ENCODE measurements at regions not wholly inside any gene's neighbourhood (a gene's known extent, or its start where the extent isn't known, plus 50 kb on each side); places are given as distances from the start of the nearest gene placed in this dataset.
A peak's percentile ranks its signal among the peaks of the same experiment; 100 is the strongest.

DNA sequence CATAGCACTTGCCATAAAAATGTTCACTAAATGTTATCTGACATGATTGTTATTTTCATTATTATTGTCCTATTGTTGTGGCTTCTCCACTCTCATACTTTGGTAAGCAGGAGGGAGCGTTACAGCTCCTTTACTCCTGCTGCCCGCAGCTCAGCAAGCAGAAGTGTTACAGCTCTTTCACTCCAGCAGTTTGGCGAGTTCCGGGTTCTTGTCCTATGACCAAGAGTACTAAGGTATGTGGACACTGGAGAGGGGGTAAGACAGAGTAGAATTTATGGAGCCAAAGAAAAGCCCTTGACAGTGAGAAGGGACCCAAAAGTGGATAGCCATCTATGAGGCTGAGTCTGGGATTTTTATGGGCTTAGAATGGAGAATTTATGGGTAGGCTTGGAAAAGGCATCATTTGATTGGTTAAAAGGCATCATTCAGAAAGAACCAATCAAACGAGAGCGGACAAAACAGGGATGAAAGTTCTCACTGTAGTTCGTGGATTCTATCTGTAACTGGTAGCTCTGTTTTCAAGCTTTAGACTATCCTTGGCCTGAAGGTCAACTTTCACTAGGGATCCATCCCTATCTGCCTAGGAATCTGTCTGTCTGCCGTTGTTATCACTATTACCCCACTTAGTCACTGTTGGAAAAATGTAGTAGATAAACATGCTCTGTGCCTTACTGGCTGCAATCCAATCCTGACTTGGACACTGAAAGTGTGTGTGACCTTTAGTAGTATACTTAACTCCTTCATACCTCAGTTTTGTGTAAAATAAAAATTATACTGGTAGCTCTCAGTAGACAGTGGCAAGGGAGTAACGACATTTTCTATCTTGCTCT lies 545.6 kb upstream of the LCORL start (continued):
- TF ChIP-seq, protein P1, sequence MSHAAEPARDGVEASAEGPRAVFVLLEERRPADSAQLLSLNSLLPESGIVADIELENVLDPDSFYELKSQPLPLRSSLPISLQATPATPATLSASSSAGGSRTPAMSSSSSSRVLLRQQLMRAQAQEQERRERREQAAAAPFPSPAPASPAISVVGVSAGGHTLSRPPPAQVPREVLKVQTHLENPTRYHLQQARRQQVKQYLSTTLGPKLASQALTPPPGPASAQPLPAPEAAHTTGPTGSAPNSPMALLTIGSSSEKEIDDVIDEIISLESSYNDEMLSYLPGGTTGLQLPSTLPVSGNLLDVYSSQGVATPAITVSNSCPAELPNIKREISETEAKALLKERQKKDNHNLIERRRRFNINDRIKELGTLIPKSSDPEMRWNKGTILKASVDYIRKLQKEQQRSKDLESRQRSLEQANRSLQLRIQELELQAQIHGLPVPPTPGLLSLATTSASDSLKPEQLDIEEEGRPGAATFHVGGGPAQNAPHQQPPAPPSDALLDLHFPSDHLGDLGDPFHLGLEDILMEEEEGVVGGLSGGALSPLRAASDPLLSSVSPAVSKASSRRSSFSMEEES (CRISPR knock-in tag; IDR thresholded peaks at IDR 0.05): no peak
- TF ChIP-seq, protein P2, sequence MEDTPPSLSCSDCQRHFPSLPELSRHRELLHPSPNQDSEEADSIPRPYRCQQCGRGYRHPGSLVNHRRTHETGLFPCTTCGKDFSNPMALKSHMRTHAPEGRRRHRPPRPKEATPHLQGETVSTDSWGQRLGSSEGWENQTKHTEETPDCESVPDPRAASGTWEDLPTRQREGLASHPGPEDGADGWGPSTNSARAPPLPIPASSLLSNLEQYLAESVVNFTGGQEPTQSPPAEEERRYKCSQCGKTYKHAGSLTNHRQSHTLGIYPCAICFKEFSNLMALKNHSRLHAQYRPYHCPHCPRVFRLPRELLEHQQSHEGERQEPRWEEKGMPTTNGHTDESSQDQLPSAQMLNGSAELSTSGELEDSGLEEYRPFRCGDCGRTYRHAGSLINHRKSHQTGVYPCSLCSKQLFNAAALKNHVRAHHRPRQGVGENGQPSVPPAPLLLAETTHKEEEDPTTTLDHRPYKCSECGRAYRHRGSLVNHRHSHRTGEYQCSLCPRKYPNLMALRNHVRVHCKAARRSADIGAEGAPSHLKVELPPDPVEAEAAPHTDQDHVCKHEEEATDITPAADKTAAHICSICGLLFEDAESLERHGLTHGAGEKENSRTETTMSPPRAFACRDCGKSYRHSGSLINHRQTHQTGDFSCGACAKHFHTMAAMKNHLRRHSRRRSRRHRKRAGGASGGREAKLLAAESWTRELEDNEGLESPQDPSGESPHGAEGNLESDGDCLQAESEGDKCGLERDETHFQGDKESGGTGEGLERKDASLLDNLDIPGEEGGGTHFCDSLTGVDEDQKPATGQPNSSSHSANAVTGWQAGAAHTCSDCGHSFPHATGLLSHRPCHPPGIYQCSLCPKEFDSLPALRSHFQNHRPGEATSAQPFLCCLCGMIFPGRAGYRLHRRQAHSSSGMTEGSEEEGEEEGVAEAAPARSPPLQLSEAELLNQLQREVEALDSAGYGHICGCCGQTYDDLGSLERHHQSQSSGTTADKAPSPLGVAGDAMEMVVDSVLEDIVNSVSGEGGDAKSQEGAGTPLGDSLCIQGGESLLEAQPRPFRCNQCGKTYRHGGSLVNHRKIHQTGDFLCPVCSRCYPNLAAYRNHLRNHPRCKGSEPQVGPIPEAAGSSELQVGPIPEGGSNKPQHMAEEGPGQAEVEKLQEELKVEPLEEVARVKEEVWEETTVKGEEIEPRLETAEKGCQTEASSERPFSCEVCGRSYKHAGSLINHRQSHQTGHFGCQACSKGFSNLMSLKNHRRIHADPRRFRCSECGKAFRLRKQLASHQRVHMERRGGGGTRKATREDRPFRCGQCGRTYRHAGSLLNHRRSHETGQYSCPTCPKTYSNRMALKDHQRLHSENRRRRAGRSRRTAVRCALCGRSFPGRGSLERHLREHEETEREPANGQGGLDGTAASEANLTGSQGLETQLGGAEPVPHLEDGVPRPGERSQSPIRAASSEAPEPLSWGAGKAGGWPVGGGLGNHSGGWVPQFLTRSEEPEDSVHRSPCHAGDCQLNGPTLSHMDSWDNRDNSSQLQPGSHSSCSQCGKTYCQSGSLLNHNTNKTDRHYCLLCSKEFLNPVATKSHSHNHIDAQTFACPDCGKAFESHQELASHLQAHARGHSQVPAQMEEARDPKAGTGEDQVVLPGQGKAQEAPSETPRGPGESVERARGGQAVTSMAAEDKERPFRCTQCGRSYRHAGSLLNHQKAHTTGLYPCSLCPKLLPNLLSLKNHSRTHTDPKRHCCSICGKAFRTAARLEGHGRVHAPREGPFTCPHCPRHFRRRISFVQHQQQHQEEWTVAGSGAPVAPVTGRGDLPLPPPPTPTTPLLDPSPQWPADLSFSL (CRISPR knock-in tag; IDR thresholded peaks at IDR 0.05): no peak
- no peak for TF ChIP-seq ZNF629 (CRISPR knock-in tag; conservative IDR thresholded peaks at IDR 0.05)
- TF ChIP-seq NFYC (CRISPR knock-in tag; IDR thresholded peaks at IDR 0.05): peak; percentile 72
- TF ChIP-seq REPIN1 (CRISPR knock-in tag; IDR thresholded peaks at IDR 0.05; ENCODE audit: borderline replicate concordance, low read depth): peak; percentile 64; the same call in 1 of the 2 replicates
- TF ChIP-seq, protein P3, sequence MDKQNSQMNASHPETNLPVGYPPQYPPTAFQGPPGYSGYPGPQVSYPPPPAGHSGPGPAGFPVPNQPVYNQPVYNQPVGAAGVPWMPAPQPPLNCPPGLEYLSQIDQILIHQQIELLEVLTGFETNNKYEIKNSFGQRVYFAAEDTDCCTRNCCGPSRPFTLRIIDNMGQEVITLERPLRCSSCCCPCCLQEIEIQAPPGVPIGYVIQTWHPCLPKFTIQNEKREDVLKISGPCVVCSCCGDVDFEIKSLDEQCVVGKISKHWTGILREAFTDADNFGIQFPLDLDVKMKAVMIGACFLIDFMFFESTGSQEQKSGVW (CRISPR knock-in tag; IDR thresholded peaks at IDR 0.05; ENCODE audit: borderline replicate concordance): no peak
- TF ChIP-seq ZNF138 (CRISPR knock-in tag; IDR thresholded peaks at IDR 0.05; ENCODE audit: low read depth): no peak
- TF ChIP-seq, protein P4, sequence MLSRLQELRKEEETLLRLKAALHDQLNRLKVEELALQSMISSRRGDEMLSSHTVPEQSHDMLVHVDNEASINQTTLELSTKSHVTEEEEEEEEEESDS (CRISPR knock-in tag; IDR thresholded peaks at IDR 0.05; ENCODE audit: borderline replicate concordance): no peak
- TF ChIP-seq ZNF20 (CRISPR knock-in tag; IDR thresholded peaks at IDR 0.05): no peak
- no peak for TF ChIP-seq AKAP8 (CRISPR knock-in tag; IDR thresholded peaks at IDR 0.05)
- TF ChIP-seq FOXP1 (IDR thresholded peaks at IDR 0.05): no peak
- TF ChIP-seq FOXP1 (CRISPR knock-in tag; IDR thresholded peaks at IDR 0.05): peak; percentile 84
- peak; percentile 77; the same call in 1 of the 2 replicates for TF ChIP-seq HHEX (CRISPR knock-in tag; IDR thresholded peaks at IDR 0.05)
- TF ChIP-seq, protein P5, sequence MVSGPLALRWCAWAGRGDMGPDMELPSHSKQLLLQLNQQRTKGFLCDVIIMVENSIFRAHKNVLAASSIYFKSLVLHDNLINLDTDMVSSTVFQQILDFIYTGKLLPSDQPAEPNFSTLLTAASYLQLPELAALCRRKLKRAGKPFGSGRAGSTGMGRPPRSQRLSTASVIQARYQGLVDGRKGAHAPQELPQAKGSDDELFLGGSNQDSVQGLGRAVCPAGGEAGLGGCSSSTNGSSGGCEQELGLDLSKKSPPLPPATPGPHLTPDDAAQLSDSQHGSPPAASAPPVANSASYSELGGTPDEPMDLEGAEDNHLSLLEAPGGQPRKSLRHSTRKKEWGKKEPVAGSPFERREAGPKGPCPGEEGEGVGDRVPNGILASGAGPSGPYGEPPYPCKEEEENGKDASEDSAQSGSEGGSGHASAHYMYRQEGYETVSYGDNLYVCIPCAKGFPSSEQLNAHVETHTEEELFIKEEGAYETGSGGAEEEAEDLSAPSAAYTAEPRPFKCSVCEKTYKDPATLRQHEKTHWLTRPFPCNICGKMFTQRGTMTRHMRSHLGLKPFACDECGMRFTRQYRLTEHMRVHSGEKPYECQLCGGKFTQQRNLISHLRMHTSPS (CRISPR knock-in tag; IDR thresholded peaks at IDR 0.05; ENCODE audit: low read depth): no peak
- TF ChIP-seq PITX1 (CRISPR knock-in tag; IDR thresholded peaks at IDR 0.05): peak; percentile 61; the same call in 1 of the 2 replicates
- TF ChIP-seq SETDB1 (CRISPR knock-in tag; IDR thresholded peaks at IDR 0.05; ENCODE audit: borderline replicate concordance): 0 out of 2 replicates have a peak, but pooled peaks have one; percentile 61
- TF ChIP-seq NR3C1 (CRISPR knock-in tag; IDR thresholded peaks at IDR 0.05): no peak
- no peak for TF ChIP-seq ZSCAN31 (CRISPR knock-in tag; IDR thresholded peaks at IDR 0.05; ENCODE audit: low read depth)
- peak; percentile 94 for TF ChIP-seq RXRB (CRISPR knock-in tag; IDR thresholded peaks at IDR 0.05; ENCODE audit: borderline replicate concordance)
- TF ChIP-seq MAFF (IDR thresholded peaks at IDR 0.05; ENCODE audit: low read depth, low read length): no peak

All from HepG2 (cell line).